ENCODE measurements at regions not wholly inside any gene's neighbourhood (a gene's known extent, or its start where the extent isn't known, plus 50 kb on each side); places are given as distances from the start of the nearest gene placed in this dataset.

- TF ChIP-seq CTCF (IDR thresholded peaks at IDR 0.05) (no peak), POLR2AphosphoS5 (IDR thresholded peaks at IDR 0.05) (no peak)
Observed at GRCh38 chrX:13499736-13500135, 69.7 kb upstream of the EGFL6 start.
